Left colon (tissue), 2 donors: ENCODE measurements at regions not wholly inside any gene's neighbourhood (a gene's known extent, or its start where the extent isn't known, plus 50 kb on each side); places are given as distances from the start of the nearest gene placed in this dataset.

Source experiments
- ATAC-seq: fragments of 200-7000 bp; cut with Tn5 transposase; one replicate; pipeline ENCODE4 v1.9.1; 2020; ENCODE audit warnings: mild to moderate bottlenecking, moderate library complexity
- DNase-seq, 2 donors: peaks; one replicate each; pipeline ENCODE4 v3.0.0-alpha.2; 2020
- intact Hi-C, 2 donors: fragments of 100-400 bp; cut with DNase I in 1 of 2; cut with micrococcal nuclease in 1 of 2; formaldehyde crosslinking; loops; one replicate each; pipeline versions ENCODE4 v1.11.2 to v1.14.0; 2022; cut with DNase I, micrococcal nuclease
- donor health status: DM: no; HTN: no; CAD: no.
- donor health status: DM: yes; HTN: yes; CAD: no.

- intact Hi-C loops = no loop called here
- no peak for DNase-seq
- no peak for ATAC-seq
These were observed 739.4 kb upstream of the IGFBP3 start for GRCh38 chr7:46660402-46660980.

- DNase-seq = no peak
- no peak for ATAC-seq
- intact Hi-C loops = no loop called here
These were observed 737.2 kb upstream of the IGFBP3 start for GRCh38 chr7:46658281-46658680.

- ATAC-seq = no peak
- DNase-seq = no peak
These were observed 733.7 kb upstream of the IGFBP3 start for GRCh38 chr7:46654546-46655443.

GRCh38 chr7:46653848-46654247 is 732.8 kb upstream of the IGFBP3 start:
- DNase-seq (no peak), ATAC-seq (no peak)
- intact Hi-C loops = no loop called here

More at GRCh38 chr7:46654546-46655443, 733.7 kb upstream of the IGFBP3 start:
- intact Hi-C loops = no loop called here

- intact Hi-C loops = no loop called here
- ATAC-seq = no peak
These were observed 731.2 kb upstream of the IGFBP3 start for GRCh38 chr7:46652317-46652716.

GRCh38 chr7:46651561-46652088 is 730.6 kb upstream of the IGFBP3 start:
- intact Hi-C loops = no loop called here
- ATAC-seq (peak; percentile 63), DNase-seq (peak in 1 of 2 donors; percentile 39)

More at GRCh38 chr7:46652317-46652716, 731.2 kb upstream of the IGFBP3 start:
- no peak for DNase-seq

- ATAC-seq (peak; percentile 97), DNase-seq (peak in 1 of 2 donors; percentile 74)
- intact Hi-C loops = no loop called here
These were observed 730.0 kb upstream of the IGFBP3 start for GRCh38 chr7:46651070-46651469.

- intact Hi-C loops = no loop called here
- DNase-seq (no peak), ATAC-seq (no peak)
These were observed 728.8 kb upstream of the IGFBP3 start for GRCh38 chr7:46649876-46650275.

GRCh38 chr7:46637793-46638735 is 717.0 kb upstream of the IGFBP3 start:
- intact Hi-C loops = no loop called here
- no peak for DNase-seq
- no peak for ATAC-seq

- DNase-seq (no peak), ATAC-seq (no peak)
- intact Hi-C loops = no loop called here
These were observed 715.0 kb upstream of the IGFBP3 start for GRCh38 chr7:46636022-46636421.

GRCh38 chr7:46633630-46634240 is 712.7 kb upstream of the IGFBP3 start:
- ATAC-seq (no peak), DNase-seq (no peak)
- intact Hi-C loops = no loop called here

- intact Hi-C loops = no loop called here
- DNase-seq = no peak
These were observed 712.1 kb upstream of the IGFBP3 start for GRCh38 chr7:46633200-46633599.

GRCh38 chr7:46630031-46630430 is 709.0 kb upstream of the IGFBP3 start:
- no peak for DNase-seq
- intact Hi-C loops = no loop called here
- no peak for ATAC-seq

More at GRCh38 chr7:46633200-46633599, 712.1 kb upstream of the IGFBP3 start:
- ATAC-seq = no peak

- intact Hi-C loops = no loop called here
- ATAC-seq (no peak), DNase-seq (no peak)
These were observed 707.3 kb upstream of the IGFBP3 start for GRCh38 chr7:46628389-46628788.

GRCh38 chr7:46626691-46627310 is 705.7 kb upstream of the IGFBP3 start:
- no peak for ATAC-seq
- intact Hi-C loops = no loop called here
- no peak for DNase-seq

- no peak for ATAC-seq
- no peak for DNase-seq
- intact Hi-C loops = no loop called here
These were observed 705.2 kb upstream of the IGFBP3 start for GRCh38 chr7:46626261-46626660.

GRCh38 chr7:46625032-46625431 is 704.0 kb upstream of the IGFBP3 start:
- intact Hi-C loops = no loop called here
- ATAC-seq = no peak
- DNase-seq = no peak

- ATAC-seq (no peak), DNase-seq (no peak)
- intact Hi-C loops = no loop called here
These were observed 701.2 kb upstream of the IGFBP3 start for GRCh38 chr7:46622251-46622650.
